Smooth muscle cell (in vitro differentiated cells): ENCODE measurements at regions not wholly inside any gene's neighbourhood (a gene's known extent, or its start where the extent isn't known, plus 50 kb on each side); places are given as distances from the start of the nearest gene placed in this dataset.

Experiments
- DNase-seq: peaks from one replicate; lab custom pipeline; 2025; ENCODE audit not compliant: unreplicated experiment; lab: John Stamatoyannopoulos, UW
- H2AFZ ChIP-seq: fragments of 200-600 bp; sonication (generic); 2 replicates; pipeline ENCODE4 v1.6.0; 2016; ENCODE audit warnings: antibody characterized with exemption, low read depth, mild to moderate bottlenecking
- H3F3A ChIP-seq: fragments of 200-600 bp; sonication (generic); 2 replicates; pipeline ENCODE4 v1.6.0; 2017; ENCODE audit warnings: antibody characterized with exemption, low read depth
- H3K27ac ChIP-seq: fragments of 200-600 bp; sonication (generic); 2 replicates; pipeline ENCODE4 v1.5.1; 2016; ENCODE audit warnings: low read depth, mild to moderate bottlenecking
- H3K27me3 ChIP-seq: fragments of 200-600 bp; sonication (generic); 2 replicates; pipeline ENCODE4 v1.6.1; 2016; ENCODE audit warnings: low read depth, mild to moderate bottlenecking
- H3K36me3 ChIP-seq: fragments of 200-600 bp; sonication (generic); 2 replicates; pipeline ENCODE4 v1.5.1; 2016; ENCODE audit warnings: low read depth
- H3K4me1 ChIP-seq: fragments of 200-600 bp; sonication (generic); 2 replicates; pipeline ENCODE4 v1.5.1; 2016; ENCODE audit warnings: low read depth
- H3K4me2 ChIP-seq: fragments of 200-600 bp; sonication (generic); 2 replicates; pipeline ENCODE4 v1.6.0; 2016; ENCODE audit warnings: mild to moderate bottlenecking
- H3K4me3 ChIP-seq: fragments of 200-600 bp; sonication (generic); 2 replicates; pipeline ENCODE4 v1.5.1; 2016; ENCODE audit warnings: mild to moderate bottlenecking
- H3K79me2 ChIP-seq: fragments of 200-600 bp; sonication (generic); 2 replicates; pipeline ENCODE4 v1.6.0; 2016; ENCODE audit warnings: low read depth, mild to moderate bottlenecking
- H3K9ac ChIP-seq: fragments of 200-600 bp; sonication (generic); 2 replicates; pipeline ENCODE4 v1.6.0; 2016; ENCODE audit warnings: low read depth
- H3K9me3 ChIP-seq: fragments of 200-600 bp; sonication (generic); replicated peaks from 2 replicates; pipeline ENCODE4 v1.5.1; 2016; ENCODE audit warnings: low read depth
- H4K20me1 ChIP-seq: fragments of 200-600 bp; sonication (generic); 2 replicates; pipeline ENCODE4 v1.6.0; 2016; ENCODE audit warnings: low read depth
- CTCF ChIP-seq: fragments of 200-600 bp; sonication (generic); IDR thresholded peaks from 2 replicates; pipeline ENCODE4 v1.5.1; 2017; ENCODE audit warnings: borderline replicate concordance, mild to moderate bottlenecking, antibody characterized with exemption; ENCODE audit not compliant: insufficient read depth, poor library complexity, severe bottlenecking
- WGBS: methylation state at CpG from one replicate; pipeline ENCODE4 v1.1.7; 2016; ENCODE audit warnings: low lambda C conversion rate; 5-methylcytosine and 5-hydroxymethylcytosine counted together

GRCh38 chr14:53828820-53829219 lies 127.8 kb downstream of the BMP4 start:
- H3K4me2 ChIP-seq, result no peak overlapping the region
- H3K27ac ChIP-seq, result no peak overlapping the region
- no peaks in the 10 kb centered on the region for H3K36me3 ChIP-seq
- no peaks in the 10 kb centered on the region for H3K4me1 ChIP-seq
- WGBS, result 71% methylated on average over 4 of the region's 4 CpGs
- no peaks in the 10 kb centered on the region for H4K20me1 ChIP-seq
- H3K4me3 ChIP-seq, result no peak overlapping the region
- no peak overlapping the region for H3K9ac ChIP-seq
- H2AFZ ChIP-seq, result no peak overlapping the region
- no peak for TF ChIP-seq CTCF
- no peaks in the 10 kb centered on the region for H3K9me3 ChIP-seq
- no peaks in the 10 kb centered on the region for H3K79me2 ChIP-seq
- no peak for DNase-seq
- H3F3A ChIP-seq, result no peaks in the 10 kb centered on the region
- H3K27me3 ChIP-seq, result no peaks in the 10 kb centered on the region

- H3F3A ChIP-seq, result no peaks in the 10 kb centered on the region
- no peaks in the 10 kb centered on the region for H4K20me1 ChIP-seq
- H3K9ac ChIP-seq, result no peak overlapping the region
- no peak for DNase-seq
- no peaks in the 10 kb centered on the region for H3K36me3 ChIP-seq
- no peaks in the 10 kb centered on the region for H3K79me2 ChIP-seq
- no peaks in the 10 kb centered on the region for H3K27me3 ChIP-seq
- H3K4me3 ChIP-seq, result no peak overlapping the region
- 95% methylated on average over 1 of the region's 1 CpG for WGBS
- no peak overlapping the region for H2AFZ ChIP-seq
- no peak overlapping the region for H3K27ac ChIP-seq
- no peaks in the 10 kb centered on the region for H3K9me3 ChIP-seq
- TF ChIP-seq CTCF, result no peak
- no peak overlapping the region for H3K4me2 ChIP-seq
- no peaks in the 10 kb centered on the region for H3K4me1 ChIP-seq
Observed at GRCh38 chr14:53824061-53824460, 132.6 kb downstream of the BMP4 start.

- 83% methylated on average over 4 of the region's 4 CpGs for WGBS
- H3K4me1 ChIP-seq, result no peaks in the 10 kb centered on the region
- no peak for DNase-seq
- no peak overlapping the region for H3K9ac ChIP-seq
- no peak overlapping the region for H3K4me2 ChIP-seq
- H2AFZ ChIP-seq, result no peak overlapping the region
- H3K36me3 ChIP-seq, result no peaks in the 10 kb centered on the region
- H3K4me3 ChIP-seq, result no peak overlapping the region
- H3K27me3 ChIP-seq, result no peaks in the 10 kb centered on the region
- no peaks in the 10 kb centered on the region for H3K9me3 ChIP-seq
- H4K20me1 ChIP-seq, result no peaks in the 10 kb centered on the region
- H3F3A ChIP-seq, result no peaks in the 10 kb centered on the region
- H3K79me2 ChIP-seq, result no peaks in the 10 kb centered on the region
- TF ChIP-seq CTCF, result no peak
- H3K27ac ChIP-seq, result no peak overlapping the region
Observed at GRCh38 chr14:53814392-53814791, 142.2 kb downstream of the BMP4 start.

GRCh38 chr14:53810221-53810620 lies 146.4 kb downstream of the BMP4 start:
- H3K4me2 ChIP-seq, result no peak overlapping the region
- H3K27ac ChIP-seq, result no peak overlapping the region
- H3F3A ChIP-seq, result no peaks in the 10 kb centered on the region
- no peak overlapping the region for H3K4me3 ChIP-seq
- DNase-seq, result no peak
- H3K9me3 ChIP-seq, result no peaks in the 10 kb centered on the region
- no peak overlapping the region for H2AFZ ChIP-seq
- H3K36me3 ChIP-seq, result no peaks in the 10 kb centered on the region
- no peaks in the 10 kb centered on the region for H4K20me1 ChIP-seq
- 94% methylated on average over 7 of the region's 7 CpGs for WGBS
- H3K9ac ChIP-seq, result no peak overlapping the region
- no peaks in the 10 kb centered on the region for H3K4me1 ChIP-seq
- no peak for TF ChIP-seq CTCF
- no peaks in the 10 kb centered on the region for H3K27me3 ChIP-seq
- no peaks in the 10 kb centered on the region for H3K79me2 ChIP-seq
